ENCODE measurements at regions not wholly inside any gene's neighbourhood (a gene's known extent, or its start where the extent isn't known, plus 50 kb on each side); places are given as distances from the start of the nearest gene placed in this dataset.

GRCh38 chr13:80245162-80245733 lies 95.7 kb downstream of the SPRY2 start:
- TF ChIP-seq NFRKB (IDR thresholded peaks at IDR 0.05), result no peak
- no peak for TF ChIP-seq ARNT (IDR thresholded peaks at IDR 0.05)
- TF ChIP-seq BHLHE40 (IDR thresholded peaks at IDR 0.05; ENCODE audit: borderline replicate concordance), result no peak
